Fibroblast of villous mesenchyme (primary cell): ENCODE measurements at regions not wholly inside any gene's neighbourhood (a gene's known extent, or its start where the extent isn't known, plus 50 kb on each side); places are given as distances from the start of the nearest gene placed in this dataset.

Source experiments
- DNase-seq: peaks from one replicate; pipeline ENCODE4 v3.0.0-alpha.2; 2010; ENCODE audit warnings: low read depth
- H3K4me3 ChIP-seq: 2 replicates; pipeline ENCODE4 v1.5.1; 2011; ENCODE audit warnings: low read depth, mild to moderate bottlenecking, low read length
- TF ChIP-seq, protein P1 (sequence below): IDR thresholded peaks from 2 replicates; pipeline ENCODE4 v1.5.1; 2012; ENCODE audit warnings: low read depth, mild to moderate bottlenecking, low read length; ENCODE audit not compliant: insufficient read depth

DNA sequence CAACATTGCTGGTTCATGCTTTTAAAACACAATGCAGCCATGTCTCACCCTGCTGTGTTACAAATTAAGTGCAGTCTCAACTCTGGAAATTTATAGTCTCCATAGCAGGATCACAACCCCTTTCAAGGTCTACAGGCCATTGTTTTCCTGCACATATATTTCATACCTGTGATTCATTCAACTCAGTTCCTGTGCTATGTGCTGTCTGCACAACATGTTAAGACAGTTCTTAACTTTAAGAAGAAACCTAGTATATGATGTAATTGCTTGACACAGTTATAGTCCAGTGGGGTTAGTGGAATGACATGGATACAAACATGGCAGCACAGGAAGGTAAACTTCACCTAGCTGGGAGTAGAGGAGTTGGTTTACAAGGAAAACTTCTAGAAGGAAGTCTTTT, 106.4 kb downstream of the IFI44 start:
- TF ChIP-seq, protein P1, sequence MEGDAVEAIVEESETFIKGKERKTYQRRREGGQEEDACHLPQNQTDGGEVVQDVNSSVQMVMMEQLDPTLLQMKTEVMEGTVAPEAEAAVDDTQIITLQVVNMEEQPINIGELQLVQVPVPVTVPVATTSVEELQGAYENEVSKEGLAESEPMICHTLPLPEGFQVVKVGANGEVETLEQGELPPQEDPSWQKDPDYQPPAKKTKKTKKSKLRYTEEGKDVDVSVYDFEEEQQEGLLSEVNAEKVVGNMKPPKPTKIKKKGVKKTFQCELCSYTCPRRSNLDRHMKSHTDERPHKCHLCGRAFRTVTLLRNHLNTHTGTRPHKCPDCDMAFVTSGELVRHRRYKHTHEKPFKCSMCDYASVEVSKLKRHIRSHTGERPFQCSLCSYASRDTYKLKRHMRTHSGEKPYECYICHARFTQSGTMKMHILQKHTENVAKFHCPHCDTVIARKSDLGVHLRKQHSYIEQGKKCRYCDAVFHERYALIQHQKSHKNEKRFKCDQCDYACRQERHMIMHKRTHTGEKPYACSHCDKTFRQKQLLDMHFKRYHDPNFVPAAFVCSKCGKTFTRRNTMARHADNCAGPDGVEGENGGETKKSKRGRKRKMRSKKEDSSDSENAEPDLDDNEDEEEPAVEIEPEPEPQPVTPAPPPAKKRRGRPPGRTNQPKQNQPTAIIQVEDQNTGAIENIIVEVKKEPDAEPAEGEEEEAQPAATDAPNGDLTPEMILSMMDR = no peak
- DNase-seq = no peak
- no peak overlapping the region for H3K4me3 ChIP-seq

DNA sequence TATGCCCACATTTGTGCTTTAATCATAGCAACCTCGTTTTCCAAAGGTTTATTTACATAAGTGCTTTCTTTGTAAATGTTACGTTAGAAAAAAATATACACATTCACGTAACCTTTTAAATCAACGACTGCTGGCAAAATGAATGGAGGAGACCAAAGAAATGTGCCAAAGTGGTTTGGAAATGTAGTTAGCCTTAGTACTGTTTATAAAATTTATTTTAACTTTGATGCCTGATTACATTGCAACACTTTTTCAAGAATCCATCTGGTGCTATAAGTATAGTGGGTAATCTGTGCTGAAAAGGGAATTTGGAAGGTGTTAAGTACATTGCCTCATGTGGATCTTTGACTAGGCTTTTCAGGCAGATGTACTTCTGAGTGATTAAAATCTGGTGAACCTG, 108.9 kb downstream of the IFI44 start:
- DNase-seq = no peak
- TF ChIP-seq, protein P1 = no peak
- no peak overlapping the region for H3K4me3 ChIP-seq

DNA sequence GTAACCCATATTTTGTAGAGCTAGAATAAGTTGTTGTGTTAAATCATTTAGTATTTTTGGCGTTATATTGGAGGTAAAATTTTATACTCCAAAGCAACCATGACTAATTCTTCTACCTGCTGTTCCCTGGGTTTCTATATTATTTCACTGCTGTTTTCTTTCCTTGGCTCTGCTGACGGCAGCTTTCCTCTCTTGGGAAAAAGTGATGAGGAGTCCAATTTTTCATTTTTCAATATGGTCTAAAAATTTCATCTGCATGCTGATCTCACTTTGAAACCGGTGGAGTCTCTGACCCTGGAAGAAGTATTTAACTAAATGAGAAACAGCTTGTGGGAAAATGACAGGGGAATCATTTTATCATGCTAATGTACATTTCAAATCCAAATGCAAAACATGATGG, 110.2 kb downstream of the IFI44 start:
- TF ChIP-seq, protein P1 = no peak
- DNase-seq = no peak
- H3K4me3 ChIP-seq = no peak overlapping the region

DNA sequence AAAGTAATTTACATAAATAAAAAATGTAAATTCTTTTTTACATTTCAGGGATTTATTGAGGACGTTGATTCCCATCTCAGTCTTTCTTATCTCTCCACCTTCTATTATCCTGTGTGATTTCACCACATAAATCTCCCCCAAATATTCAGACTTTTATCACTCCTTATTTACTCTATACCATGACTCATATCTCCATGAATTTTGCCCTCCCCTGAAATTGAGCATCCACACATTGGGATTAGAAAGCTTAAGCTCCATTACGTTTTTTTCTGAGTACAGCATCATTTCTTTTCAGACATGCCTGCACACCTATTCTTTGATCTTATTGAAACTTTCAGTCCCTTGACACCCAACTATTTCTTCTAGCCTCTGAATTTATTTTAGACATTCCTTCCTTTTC, 111.2 kb downstream of the IFI44 start:
- no peak overlapping the region for H3K4me3 ChIP-seq
- TF ChIP-seq, protein P1 = no peak
- no peak for DNase-seq

DNA sequence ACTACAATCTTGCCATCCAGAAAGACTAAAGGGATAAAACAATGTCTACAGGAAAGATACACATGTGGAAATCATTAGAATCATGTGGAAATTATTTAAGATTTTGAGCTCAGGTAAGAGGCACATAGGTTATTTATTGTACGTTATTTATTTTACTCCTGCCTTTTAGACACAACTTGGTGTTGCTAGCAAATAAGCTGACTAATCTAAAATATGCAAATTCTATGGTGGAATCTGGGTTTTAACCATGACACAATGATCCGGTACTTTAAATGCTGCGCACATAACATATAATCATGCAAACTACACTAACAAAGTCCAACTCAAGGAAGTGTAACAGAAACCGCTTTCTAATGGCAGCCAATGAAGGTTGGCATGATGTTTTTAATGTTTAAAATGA, 112.5 kb downstream of the IFI44 start:
- TF ChIP-seq, protein P1 = no peak
- H3K4me3 ChIP-seq = no peak overlapping the region
- no peak for DNase-seq

DNA sequence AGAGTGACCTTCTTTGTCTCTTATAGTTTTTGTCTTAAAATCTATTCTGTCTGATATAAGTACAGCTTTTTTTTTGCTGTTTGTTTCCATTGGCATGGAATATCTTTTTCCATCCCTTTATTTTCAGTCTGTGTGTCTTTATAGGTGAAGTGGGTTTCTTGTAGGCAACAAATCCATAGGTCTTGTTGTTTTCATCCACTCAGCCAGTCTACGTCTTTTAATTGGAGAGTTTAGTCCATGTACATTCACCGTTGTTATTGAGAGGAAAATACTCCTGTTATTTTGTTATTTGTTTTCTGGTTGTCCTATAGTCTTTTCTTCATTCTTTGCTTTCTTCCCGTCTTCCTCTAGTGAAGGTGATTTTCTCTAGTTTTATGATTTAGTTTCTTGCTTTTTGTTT, 115.9 kb downstream of the IFI44 start:
- no peak overlapping the region for H3K4me3 ChIP-seq
- DNase-seq = no peak
- TF ChIP-seq, protein P1 = no peak

DNA sequence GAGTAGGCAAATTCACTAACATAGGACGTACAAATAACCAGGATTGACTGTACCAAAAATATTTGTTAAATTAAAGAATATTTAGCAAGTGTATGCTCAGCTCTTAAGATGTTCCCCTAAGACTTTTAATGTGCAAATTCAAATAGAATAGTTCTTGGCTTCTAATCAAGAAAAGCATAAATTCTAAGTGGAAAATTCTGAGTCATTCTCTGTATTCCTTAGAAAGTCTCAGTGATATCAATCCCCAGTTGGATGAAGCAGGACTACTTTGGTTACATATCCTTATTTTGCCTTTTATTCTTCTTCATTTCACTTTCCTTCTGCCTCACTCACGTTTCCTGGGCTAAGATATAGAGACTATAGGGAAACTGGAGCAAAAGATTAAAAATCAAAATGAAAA, 130.2 kb downstream of the IFI44 start:
- H3K4me3 ChIP-seq = no peak overlapping the region
- TF ChIP-seq, protein P1 = no peak
- DNase-seq = no peak
